HepG2 (cell line): ENCODE measurements at regions not wholly inside any gene's neighbourhood (a gene's known extent, or its start where the extent isn't known, plus 50 kb on each side); places are given as distances from the start of the nearest gene placed in this dataset.

Experiments used
- ATAC-seq: fragments of 200-7000 bp; cut with Tn5 transposase; 3 replicates; pipeline ENCODE4 v1.9.1; 2020; ENCODE audit warnings: mild to moderate bottlenecking, moderate library complexity
- BruUV-seq: library from RNA; stranded (reverse); fragments of 400-500 nt; replicated peaks from 2 replicates; lab custom pipeline; 2021; lab: Mats Ljungman, UMichigan
- CTCF ChIA-PET: fragments of 300-600 bp; formaldehyde crosslinking; extraction: SDS; loops from one replicate; lab custom pipeline; 2021; ENCODE audit warnings: low total read pairs, inconsistent platforms, low intra/inter-chr PET ratio; lab: Yijun Ruan, JAX
- POLR2A ChIA-PET: fragments of 350-600 bp; sonication (Branson Sonifier 250); formaldehyde crosslinking; loops from one replicate; lab custom pipeline; 2020; ENCODE audit warnings: antibody characterized with exemption, inconsistent platforms; lab: Yijun Ruan, JAX
- DNase-seq: peaks from one replicate; pipeline ENCODE4 v3.0.0-alpha.2; 2015; ENCODE audit warnings: low spot score
- FAIRE-seq: peaks from 3 replicates; lab custom pipeline; 2011; peaks lifted over from hg19 to GRCh38; lab: Jason Lieb, UNC
- H2AFZ ChIP-seq: one replicate; pipeline ENCODE4 v1.6.1; 2011; ENCODE audit warnings: low read length, inconsistent platforms
- H3K27ac ChIP-seq: fragments of 300-600 bp; 3 replicates; pipeline ENCODE4 v1.8.0; 2011; ENCODE audit warnings: mixed run types, mild to moderate bottlenecking, mixed read lengths, low read length, inconsistent platforms; ENCODE audit not compliant: insufficient read depth; ENCODE audit errors: extremely low read length
- H3K27me3 ChIP-seq, 2 experiments: fragments of 200-600 bp in 1 of 2; 2 replicates in 1 of 2; 3 replicates in 1 of 2; pipeline versions ENCODE4 v1.6.0 to v1.8.0; 2011; ENCODE audit warnings: low read length in 2 of 2, mild to moderate bottlenecking in 2 of 2, moderate library complexity in 2 of 2, inconsistent platforms in 1 of 2; ENCODE audit not compliant: insufficient read depth in 2 of 2, control insufficient read depth in 1 of 2
- H3K36me3 ChIP-seq, 2 experiments: fragments of 200-600 bp in 1 of 2; replicated peaks in 1 of 2; 2 replicates in 1 of 2; 3 replicates in 1 of 2; pipeline versions ENCODE4 v1.5.1 to v1.8.0; 2011; ENCODE audit warnings: low read length in 2 of 2, inconsistent platforms in 1 of 2; ENCODE audit not compliant: insufficient read depth in 2 of 2, control insufficient read depth in 1 of 2
- H3K4me1 ChIP-seq: 2 replicates; pipeline ENCODE4 v1.5.1; 2012; ENCODE audit warnings: low read length, inconsistent platforms; ENCODE audit not compliant: insufficient read depth
- H3K4me2 ChIP-seq: 2 replicates; pipeline ENCODE4 v1.6.0; 2011; ENCODE audit warnings: low read depth, low read length, inconsistent platforms
- H3K4me3 ChIP-seq, 3 experiments: fragments of 200-600 bp in 1 of 3; sonication (generic), shearing (Covaris generic) in 1 of 3; replicated peaks in 1 of 3; 2 replicates each; pipeline ENCODE4 v1.5.1; 2011 to 2016; ENCODE audit warnings: low read length in 3 of 3, inconsistent platforms in 2 of 3, low read depth in 2 of 3, mild to moderate bottlenecking in 2 of 3, control low read depth in 1 of 3, mixed read lengths in 1 of 3; ENCODE audit not compliant: insufficient read depth in 1 of 3
- H3K79me2 ChIP-seq: one replicate; pipeline ENCODE4 v1.6.1; 2011; ENCODE audit warnings: low read length, inconsistent platforms; ENCODE audit not compliant: insufficient read depth
- H3K9ac ChIP-seq: 2 replicates; pipeline ENCODE4 v1.6.0; 2011; ENCODE audit warnings: mild to moderate bottlenecking, low read depth, low read length, inconsistent platforms; ENCODE audit not compliant: insufficient read depth
- H3K9me3 ChIP-seq: 2 replicates; pipeline ENCODE4 v1.5.1; 2012; ENCODE audit warnings: mild to moderate bottlenecking, low read length
- H4K20me1 ChIP-seq: 2 replicates; pipeline ENCODE4 v1.6.0; 2011; ENCODE audit warnings: inconsistent platforms, mild to moderate bottlenecking, low read length, moderate library complexity; ENCODE audit not compliant: insufficient read depth
- CEBPB ChIP-seq: IDR thresholded peaks from 2 replicates; pipeline ENCODE4 v1.6.1; 2011; ENCODE audit warnings: low read depth, low read length, improper control_type of control experiment, borderline replicate concordance
- FOXM1 ChIP-seq: sonication (generic); formaldehyde crosslinking; IDR thresholded peaks from 2 replicates; pipeline ENCODE4 v1.5.0; 2020; ENCODE audit warnings: missing genetic modification reagents
- IKZF5 ChIP-seq: IDR thresholded peaks from 2 replicates; pipeline ENCODE4 v1.6.1; 2018; ENCODE audit warnings: missing genetic modification reagents, mild to moderate bottlenecking, missing compliant biosample characterization
- RAD21 ChIP-seq: fragments of 450-650 bp; formaldehyde crosslinking; IDR thresholded peaks from 2 replicates; pipeline ENCODE4 v1.5.0; 2020; ENCODE audit warnings: mild to moderate bottlenecking
- UBTF ChIP-seq: sonication (generic); formaldehyde crosslinking; IDR thresholded peaks from 2 replicates; pipeline ENCODE4 v1.4.0; 2020; ENCODE audit warnings: mild to moderate bottlenecking, missing genetic modification reagents
- ZNF12 ChIP-seq: sonication (generic); formaldehyde crosslinking; IDR thresholded peaks from 2 replicates; pipeline ENCODE4 v1.5.0; 2020; ENCODE audit warnings: missing genetic modification reagents
- ZNF205 ChIP-seq: IDR thresholded peaks from 2 replicates; pipeline ENCODE4 v1.6.1; 2018; ENCODE audit warnings: missing biosample characterization, missing genetic modification reagents
- ZNF337 ChIP-seq: sonication (generic); formaldehyde crosslinking; IDR thresholded peaks from 2 replicates; pipeline ENCODE4 v1.5.1; 2020; ENCODE audit warnings: missing genetic modification reagents, low read depth, mild to moderate bottlenecking, borderline replicate concordance
- ZNF550 ChIP-seq: sonication (generic); formaldehyde crosslinking; IDR thresholded peaks from 2 replicates; pipeline ENCODE4 v1.4.0; 2020; ENCODE audit warnings: mild to moderate bottlenecking, missing genetic modification reagents, borderline replicate concordance
- ZSCAN29 ChIP-seq: sonication (generic); formaldehyde crosslinking; conservative IDR thresholded peaks from 2 replicates; pipeline ENCODE4 v1.4.0; 2020; ENCODE audit warnings: mild to moderate bottlenecking, missing genetic modification reagents
- WGBS: methylation state at CpG from one replicate; pipeline ENCODE4 v1.1.6; 2017; ENCODE audit warnings: low lambda C conversion rate; 5-methylcytosine and 5-hydroxymethylcytosine counted together
- in situ Hi-C: cut with HindIII; loops from 2 replicates; pipeline ENCODE4 v1.10.0; 2017; ENCODE audit warnings: low pct_unique_long_range_greater_than_20kb; ENCODE audit not compliant: extremely low pct_ligation_motif_present
- intact Hi-C: fragments of 100-400 bp; cut with micrococcal nuclease; formaldehyde crosslinking; loops from one replicate; pipeline ENCODE4 v1.10.0; 2022; ENCODE audit not compliant: unreplicated experiment

DNA sequence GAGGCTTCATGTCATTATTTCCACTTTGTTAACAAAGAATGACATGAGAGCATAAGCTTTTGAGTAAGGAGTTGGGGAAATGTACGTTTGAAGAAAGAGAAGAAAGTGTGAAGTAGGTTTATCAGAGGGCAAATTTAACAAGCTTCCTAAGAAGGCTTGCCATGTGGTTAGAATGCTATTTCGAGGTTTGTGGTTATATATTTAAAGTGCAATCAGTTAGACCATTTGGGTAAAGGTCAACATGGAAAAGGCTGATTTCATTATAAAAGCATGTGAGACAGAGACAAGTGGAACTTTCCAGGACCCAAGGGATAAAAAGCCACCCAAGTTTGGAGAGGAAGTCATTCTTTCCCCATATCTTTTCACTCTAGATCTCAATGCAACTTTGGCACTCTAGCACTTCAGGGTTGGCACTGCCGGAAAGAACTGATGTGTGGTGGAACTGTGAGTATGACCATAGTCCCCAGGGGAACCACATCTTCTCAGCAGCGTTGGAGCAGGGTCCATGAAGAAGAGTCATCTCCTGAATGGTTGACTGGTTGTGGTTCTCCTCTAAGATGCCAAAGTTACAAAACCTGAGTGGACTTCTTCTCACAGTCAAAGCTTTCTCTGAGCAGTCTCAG lies 529.9 kb downstream of the MID1IP1 start:
- CTCF ChIA-PET = no interaction called here

GRCh38 chrX:39333451-39333850 lies 532.2 kb downstream of the MID1IP1 start:
- H3K27me3 ChIP-seq = no peaks in the 10 kb centered on the region
- H4K20me1 ChIP-seq = no peaks in the 10 kb centered on the region
- no TSS peak for BruUV-seq
- intact Hi-C loops = no loop called here
- H3K4me2 ChIP-seq = no peak overlapping the region
- H3K9ac ChIP-seq = no peak overlapping the region
- H3K27ac ChIP-seq = no peak overlapping the region
- no peaks in the 10 kb centered on the region for H3K79me2 ChIP-seq
- FAIRE-seq (no peak), ATAC-seq (no peak), DNase-seq (no peak)
- WGBS = 0% methylated on average over 2 of the region's 2 CpGs
- no peaks in the 10 kb centered on the region for H3K36me3 ChIP-seq
- no peak overlapping the region for H3K4me3 ChIP-seq
- in situ Hi-C loops = no loop called here
- no peak for TF ChIP-seq CEBPB
- TF ChIP-seq ZSCAN29 (CRISPR knock-in tag) = no peak
- no peak for TF ChIP-seq ZNF550
- no peak for TF ChIP-seq IKZF5 (CRISPR knock-in tag)
- no peak for TF ChIP-seq RAD21 (CRISPR knock-in tag)
- TF ChIP-seq ZNF337 (CRISPR knock-in tag) = no peak
- TF ChIP-seq ZNF205 (CRISPR knock-in tag) = no peak
- TF ChIP-seq FOXM1 = no peak
- TF ChIP-seq ZNF12 = no peak
- ChIA-PET POLR2A (no interaction called here), CTCF (no interaction called here)
- no peaks in the 10 kb centered on the region for H3K9me3 ChIP-seq
- H3K4me1 ChIP-seq = no peaks in the 10 kb centered on the region
- no peak overlapping the region for H2AFZ ChIP-seq

More for the DNA sequence above, 529.9 kb downstream of the MID1IP1 start:
- Histone ChIP-seq H4K20me1 (no peaks in the 10 kb centered on the region), H3K9me3 (no peaks in the 10 kb centered on the region), H3K79me2 (no peaks in the 10 kb centered on the region), H3K27me3 (no peaks in the 10 kb centered on the region), H3K4me1 (no peaks in the 10 kb centered on the region), H2AFZ (no peak overlapping the region), H3K4me3 (no peak overlapping the region), H3K27ac (no peak overlapping the region), H3K36me3 (no peaks in the 10 kb centered on the region), H3K9ac (no peak overlapping the region), H3K4me2 (no peak overlapping the region)
- BruUV-seq = no TSS peak
- POLR2A ChIA-PET = no interaction called here
- in situ Hi-C loops (no loop called here), intact Hi-C loops (no loop called here)
- no peak for DNase-seq
- no peak for TF ChIP-seq UBTF
- 0% methylated on average over 3 of the region's 4 CpGs for WGBS
- FAIRE-seq = no peak
- no peak for ATAC-seq
